Endothelial cell of umbilical vein (primary cell): ENCODE measurements at regions not wholly inside any gene's neighbourhood (a gene's known extent, or its start where the extent isn't known, plus 50 kb on each side); places are given as distances from the start of the nearest gene placed in this dataset.

Experiments used
- CTCF ChIP-seq, 2 donors: IDR thresholded peaks; 1 replicate in 1 of 2; 2 replicates in 1 of 2; pipeline ENCODE4 v1.5.1; 2011; ENCODE audit warnings: low read length in 2 of 2, mild to moderate bottlenecking in 2 of 2, moderate library complexity in 2 of 2, control low read depth in 1 of 2, inconsistent platforms in 1 of 2, low read depth in 1 of 2; ENCODE audit not compliant: insufficient read depth in 1 of 2; ENCODE audit errors: extremely low read depth in 1 of 2
- EZH2 ChIP-seq: IDR thresholded peaks from 2 replicates; pipeline ENCODE4 v1.6.1; 2012; ENCODE audit warnings: borderline replicate concordance, low read depth, mild to moderate bottlenecking, moderate library complexity, low read length, inconsistent platforms; ENCODE audit not compliant: severe bottlenecking
- POLR2A ChIP-seq: IDR thresholded peaks from 2 replicates; pipeline ENCODE4 v1.6.1; 2012; ENCODE audit warnings: low read depth, mild to moderate bottlenecking, control low read depth, low read length

- no peak for TF ChIP-seq CTCF (IDR thresholded peaks at IDR 0.05; ENCODE audit: extremely low read depth in 1 of 2, insufficient read depth in 1 of 2, low read depth in 1 of 2, low read length in 2 of 2)
- TF ChIP-seq EZH2, result no peak
- no peak for TF ChIP-seq POLR2A
Measured at GRCh38 chr20:60361761-60362395, 403.7 kb downstream of the CDH26 start.
